GM19395 (cell line): ENCODE measurements at regions not wholly inside any gene's neighbourhood (a gene's known extent, or its start where the extent isn't known, plus 50 kb on each side); places are given as distances from the start of the nearest gene placed in this dataset.

Experiments used
- ATAC-seq: cut with Tn5 transposase; IDR thresholded peaks from one replicate; pipeline ENCODE4 v1.9.1; 2021; ENCODE audit warnings: mild to moderate bottlenecking, moderate library complexity; ENCODE audit not compliant: unreplicated experiment

DNA sequence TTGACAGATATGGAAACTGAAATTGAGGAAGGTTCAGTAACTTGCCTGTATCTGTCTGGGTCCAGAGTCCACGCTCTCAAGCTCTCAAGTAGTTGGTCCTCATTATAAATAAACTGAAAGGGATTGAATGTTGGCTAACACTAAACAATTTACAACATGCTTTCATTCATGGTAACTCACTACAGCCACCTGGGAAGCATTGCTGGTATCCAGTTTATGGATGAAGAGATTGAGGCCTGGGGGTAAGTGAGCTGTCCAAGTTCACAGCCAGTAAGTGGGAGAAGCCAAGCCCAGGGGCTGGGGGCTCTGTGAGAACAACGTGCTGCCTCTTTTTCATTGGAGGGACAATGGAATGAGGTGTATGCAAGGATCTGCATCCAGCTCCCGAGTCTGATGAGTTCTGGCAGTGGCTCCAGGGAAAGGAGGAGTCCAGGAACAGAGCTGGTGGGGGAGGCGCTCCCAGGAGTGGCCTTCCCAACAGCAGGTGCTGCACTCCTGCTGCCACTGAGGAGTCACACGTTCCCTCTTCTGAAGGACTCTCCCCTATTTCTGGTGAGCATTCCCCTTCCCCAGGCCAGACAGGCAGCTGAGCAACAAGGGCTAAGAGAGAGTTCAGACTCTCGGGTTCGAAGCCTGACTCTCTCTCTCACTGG is 175.8 kb downstream of the CSNK2A3 start:
- no peak for ATAC-seq

GRCh38 chr11:11173316-11174025 is 179.6 kb downstream of the CSNK2A3 start:
- ATAC-seq = no peak

GRCh38 chr11:11171854-11172253 is 181.2 kb downstream of the CSNK2A3 start:
- ATAC-seq = peak; percentile 95

- no peak for ATAC-seq
These were observed 181.8 kb downstream of the CSNK2A3 start for GRCh38 chr11:11171285-11171684.

GRCh38 chr11:11170352-11171084 is 182.5 kb downstream of the CSNK2A3 start:
- ATAC-seq = no peak

- no peak for ATAC-seq
These were observed 183.2 kb downstream of the CSNK2A3 start for GRCh38 chr11:11169715-11170351.

DNA sequence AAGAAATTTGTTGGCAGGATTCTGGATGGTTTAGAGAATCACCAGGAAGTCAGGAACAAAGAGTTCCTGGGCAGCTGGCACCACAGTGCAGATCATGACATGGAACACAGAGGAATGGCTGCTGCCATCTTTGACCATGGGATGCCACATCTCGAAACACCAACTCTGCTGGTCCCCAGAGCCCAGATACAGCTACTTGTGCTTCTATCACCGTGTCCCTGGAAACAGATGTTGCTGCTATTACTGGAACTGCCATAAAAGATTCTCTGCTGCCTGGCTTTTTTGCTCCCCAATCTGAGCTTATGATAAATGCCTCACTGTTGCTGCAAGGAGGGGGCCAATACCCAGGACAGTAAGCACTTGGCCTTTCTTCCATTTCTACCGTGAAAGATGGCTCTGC is 185.2 kb downstream of the CSNK2A3 start:
- ATAC-seq = no peak

GRCh38 chr11:11164334-11164690 is 188.7 kb downstream of the CSNK2A3 start:
- ATAC-seq = no peak

- ATAC-seq = no peak
These were observed 189.2 kb downstream of the CSNK2A3 start for GRCh38 chr11:11163669-11164333.

- ATAC-seq = no peak
These were observed 189.8 kb downstream of the CSNK2A3 start for GRCh38 chr11:11163236-11163635.

GRCh38 chr11:11157185-11157584 is 195.9 kb downstream of the CSNK2A3 start:
- no peak for ATAC-seq

GRCh38 chr11:11155962-11156815 is 196.9 kb downstream of the CSNK2A3 start:
- no peak for ATAC-seq

- ATAC-seq = no peak
These were observed 200.2 kb downstream of the CSNK2A3 start for GRCh38 chr11:11152877-11153276.

DNA sequence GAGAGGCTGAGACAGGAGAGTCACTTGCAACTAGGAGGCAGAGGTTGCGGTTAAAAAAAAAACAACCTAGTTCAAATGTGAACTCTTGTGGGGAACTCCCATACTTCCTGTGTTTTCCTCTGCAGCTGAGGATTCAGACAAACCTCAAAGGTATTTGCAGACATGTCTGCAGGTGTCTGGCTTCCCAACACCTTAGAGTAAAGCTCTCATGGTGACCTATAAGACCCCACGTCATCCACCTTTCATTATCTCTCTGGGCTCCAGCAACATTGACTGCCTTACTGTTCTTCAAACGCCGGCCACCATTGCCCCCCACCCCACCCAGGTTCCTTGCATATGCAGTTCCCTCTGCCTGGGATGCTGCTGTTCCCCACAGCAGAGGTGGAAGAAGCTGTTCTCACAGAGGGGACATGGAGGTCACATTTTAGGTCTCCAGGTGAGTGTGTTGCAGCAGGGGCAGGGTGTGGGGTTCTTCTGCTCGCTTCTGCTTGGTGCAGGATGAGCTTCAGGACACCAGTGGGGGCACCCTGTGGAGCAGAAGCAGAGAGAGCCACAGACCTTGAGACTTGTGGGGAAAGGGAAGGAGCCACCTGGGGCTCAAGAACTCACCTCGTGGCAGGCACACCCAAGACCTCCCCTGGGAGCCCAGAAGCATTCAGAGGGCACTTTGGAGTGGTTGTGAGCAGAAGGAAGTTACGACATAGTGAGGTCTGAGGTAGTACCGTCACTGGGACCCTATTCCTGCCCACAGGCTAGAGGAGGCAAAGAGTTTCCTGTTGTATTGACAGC is 203.2 kb downstream of the CSNK2A3 start:
- no peak for ATAC-seq

- no peak for ATAC-seq
These were observed 204.5 kb downstream of the CSNK2A3 start for GRCh38 chr11:11148596-11148995.

DNA sequence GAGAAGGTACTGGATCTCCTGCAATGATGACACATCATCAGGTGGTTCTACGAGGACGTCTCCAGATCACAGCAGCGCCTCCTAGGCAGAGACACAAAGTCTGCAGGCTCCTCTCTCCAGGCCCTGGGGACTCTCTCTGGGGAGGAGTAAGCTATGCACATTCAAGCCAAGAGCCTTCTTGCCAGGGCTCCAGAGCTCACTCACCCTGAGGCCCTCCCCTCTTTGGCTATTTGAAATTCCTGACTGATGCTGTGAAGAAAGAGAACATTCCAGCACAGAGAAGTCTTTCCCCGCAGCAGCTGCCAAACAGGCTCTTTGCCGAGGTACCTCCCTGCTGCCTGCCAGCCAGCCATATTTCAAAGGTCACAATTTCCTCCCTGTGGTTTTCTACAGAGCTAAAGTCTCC is 204.9 kb downstream of the CSNK2A3 start:
- ATAC-seq = no peak

GRCh38 chr11:11146830-11147229 is 206.2 kb downstream of the CSNK2A3 start:
- no peak for ATAC-seq

GRCh38 chr11:11143849-11144248 is 209.2 kb downstream of the CSNK2A3 start:
- ATAC-seq = no peak

DNA sequence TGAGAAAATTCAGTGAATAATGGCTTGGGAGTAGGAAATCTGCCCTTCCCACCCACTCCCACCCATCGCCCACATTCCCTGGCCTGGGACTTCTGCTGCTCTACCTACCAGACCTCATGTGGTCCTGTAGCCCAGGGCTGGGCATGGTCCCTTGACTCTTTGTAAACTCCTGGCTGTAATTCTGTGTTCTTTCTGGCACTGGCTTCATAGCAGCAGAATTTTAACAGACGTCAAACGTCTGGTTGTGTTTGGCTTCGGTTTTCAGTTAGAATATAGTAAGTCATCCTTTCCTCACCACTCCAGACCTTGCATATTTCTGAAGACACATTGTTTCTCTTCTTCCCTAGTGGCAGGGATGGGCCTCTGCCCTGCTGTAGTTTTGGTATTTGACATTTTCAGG is 210.6 kb downstream of the CSNK2A3 start:
- no peak for ATAC-seq
